HCT116 (cell line): ENCODE measurements at regions not wholly inside any gene's neighbourhood (a gene's known extent, or its start where the extent isn't known, plus 50 kb on each side); places are given as distances from the start of the nearest gene placed in this dataset.

Experiments used
- ATAC-seq: fragments of 200-7000 bp; cut with Tn5 transposase; 2 replicates; pipeline ENCODE4 v1.9.1; 2020; ENCODE audit warnings: mild to moderate bottlenecking, moderate library complexity
- BruUV-seq: library from RNA; stranded (reverse); fragments of 400-500 nt; replicated peaks from 2 replicates; lab custom pipeline; 2021; lab: Mats Ljungman, UMichigan
- CTCF ChIA-PET: fragments of 300-600 bp; sonication (Branson Sonifier 250); formaldehyde crosslinking; loops from one replicate; lab custom pipeline; 2021; ENCODE audit warnings: antibody characterized with exemption; lab: Charles Lee
- POLR2A ChIA-PET: fragments of 300-600, 350-600 bp; sonication (Branson Sonifier 250); formaldehyde crosslinking; loops from one replicate; lab custom pipeline; 2021; ENCODE audit warnings: antibody characterized with exemption; lab: Charles Lee
- RAD21 ChIA-PET, 2 experiments: fragments of 300-600 bp; sonication (Branson Sonifier 250); formaldehyde crosslinking; loops; one replicate each; lab custom pipeline; 2023; ENCODE audit warnings: low total read pairs in 2 of 2; ENCODE audit not compliant: uncharacterized antibody in 2 of 2, unreplicated experiment in 2 of 2, low non-redundant PET in 1 of 2; lab: Charles Lee
- DNase-seq: peaks from one replicate; pipeline ENCODE4 v3.0.0-alpha.2; 2010; ENCODE audit warnings: low read depth, low spot score
- H2AFZ ChIP-seq: fragments of 200-600 bp; shearing (Covaris generic), sonication (generic); 2 replicates; pipeline ENCODE4 v1.6.1; 2017; ENCODE audit warnings: low read depth, mixed run types, mixed read lengths, antibody characterized with exemption, low read length; ENCODE audit not compliant: poor library complexity, severe bottlenecking
- H3K27ac ChIP-seq: 2 replicates; pipeline ENCODE4 v1.5.1; 2012; ENCODE audit warnings: low read depth, low read length
- H3K27me3 ChIP-seq: fragments of 200-600 bp; sonication (generic); 2 replicates; pipeline ENCODE4 v1.6.1; 2016; ENCODE audit warnings: mixed run types, low read length, mixed read lengths; ENCODE audit not compliant: insufficient read depth
- H3K36me3 ChIP-seq, 2 experiments: fragments of 200-500 bp in 1 of 2; fragments of 200-600 bp in 1 of 2; sonication (Bioruptor generic) in 1 of 2; sonication (generic) in 1 of 2; 2 replicates each; pipeline versions ENCODE4 v1.5.1 to v1.6.1; 2014 to 2016; ENCODE audit warnings: low read length in 2 of 2, inconsistent platforms in 1 of 2, mixed read lengths in 1 of 2, mixed run types in 1 of 2; ENCODE audit not compliant: insufficient read depth in 2 of 2, control insufficient read depth in 1 of 2
- H3K4me1 ChIP-seq, 2 experiments: fragments of 200-600 bp in 1 of 2; sonication (generic) in 1 of 2; 2 replicates each; pipeline versions ENCODE4 v1.5.1 to v1.6.1; 2012 to 2017; ENCODE audit warnings: low read length in 2 of 2, inconsistent platforms in 1 of 2, mild to moderate bottlenecking in 1 of 2, mixed read lengths in 1 of 2, mixed run types in 1 of 2, moderate library complexity in 1 of 2; ENCODE audit not compliant: insufficient read depth in 2 of 2, control insufficient read depth in 1 of 2
- H3K4me2 ChIP-seq: fragments of 200-600 bp; sonication (generic); 2 replicates; pipeline ENCODE4 v1.6.1; 2017; ENCODE audit warnings: mixed run types, low read length, mixed read lengths
- H3K4me3 ChIP-seq, 2 experiments: fragments of 200-600 bp in 1 of 2; sonication (generic) in 1 of 2; replicated peaks in 1 of 2; 2 replicates each; pipeline ENCODE4 v1.5.1; 2011 to 2016; ENCODE audit warnings: low read length in 2 of 2, control low read depth in 1 of 2, low read depth in 1 of 2, mild to moderate bottlenecking in 1 of 2, mixed read lengths in 1 of 2, mixed run types in 1 of 2
- H3K79me2 ChIP-seq: fragments of 200-600 bp; sonication (generic); 2 replicates; pipeline ENCODE4 v1.6.1; 2017; ENCODE audit warnings: mild to moderate bottlenecking, mixed run types, low read length, moderate library complexity, mixed read lengths; ENCODE audit not compliant: insufficient read depth
- H3K9ac ChIP-seq: fragments of 200-600 bp; sonication (generic); 2 replicates; pipeline ENCODE4 v1.6.1; 2016; ENCODE audit warnings: low read length, mixed read lengths
- H3K9me2 ChIP-seq: fragments of 200-600 bp; sonication (generic), shearing (Covaris generic); 2 replicates; pipeline ENCODE4 v1.6.1; 2017; ENCODE audit warnings: mixed run types, mild to moderate bottlenecking, moderate library complexity; ENCODE audit not compliant: insufficient read depth
- H3K9me3 ChIP-seq, 2 experiments: fragments of 200-500 bp in 1 of 2; fragments of 200-600 bp in 1 of 2; sonication (Bioruptor generic) in 1 of 2; sonication (generic) in 1 of 2; 2 replicates each; pipeline ENCODE4 v1.6.1; 2014 to 2017; ENCODE audit warnings: low read length in 2 of 2, mixed read lengths in 2 of 2, inconsistent platforms in 1 of 2, low read depth in 1 of 2, mild to moderate bottlenecking in 1 of 2, mixed run types in 1 of 2, moderate library complexity in 1 of 2; ENCODE audit not compliant: control insufficient read depth in 1 of 2, insufficient read depth in 1 of 2
- H4K20me1 ChIP-seq: fragments of 200-600 bp; sonication (generic), shearing (Covaris generic); 2 replicates; pipeline ENCODE4 v1.6.1; 2017; ENCODE audit warnings: mixed run types, mild to moderate bottlenecking, moderate library complexity; ENCODE audit not compliant: insufficient read depth
- ATF3 ChIP-seq: IDR thresholded peaks from 2 replicates; pipeline ENCODE4 v1.6.1; 2012
- CBX3 ChIP-seq: IDR thresholded peaks from 2 replicates; pipeline ENCODE4 v1.6.1; 2012; ENCODE audit warnings: low read depth
- CEBPB ChIP-seq: IDR thresholded peaks from 2 replicates; pipeline ENCODE4 v1.6.1; 2012; ENCODE audit warnings: low read depth
- EGR1 ChIP-seq: IDR thresholded peaks from 2 replicates; pipeline ENCODE4 v1.6.1; 2012; ENCODE audit warnings: low read depth
- EZH2 ChIP-seq: fragments of 200-600 bp; sonication (generic); IDR thresholded peaks from 2 replicates; pipeline ENCODE4 v1.6.1; 2017; ENCODE audit warnings: antibody characterized with exemption, mixed run types
- EZH2phosphoT487 ChIP-seq: fragments of 200-600 bp; IDR thresholded peaks from 2 replicates; pipeline ENCODE4 v1.6.1; 2018; ENCODE audit warnings: antibody characterized with exemption, borderline replicate concordance
- FOSL1 ChIP-seq: IDR thresholded peaks from 2 replicates; pipeline ENCODE4 v1.6.1; 2012; ENCODE audit warnings: low read depth
- JUND ChIP-seq: IDR thresholded peaks from 2 replicates; pipeline ENCODE4 v1.6.1; 2012
- POLR2A ChIP-seq: IDR thresholded peaks from 2 replicates; pipeline ENCODE4 v1.7.0; 2011; ENCODE audit warnings: borderline replicate concordance; ENCODE audit not compliant: insufficient read depth, insufficient read length; ENCODE audit errors: extremely low read depth
- POLR2AphosphoS5 ChIP-seq: IDR thresholded peaks from 2 replicates; pipeline ENCODE4 v1.6.1; 2011; ENCODE audit warnings: mild to moderate bottlenecking, low read depth, low read length, moderate library complexity
- RAD21 ChIP-seq: IDR thresholded peaks from 2 replicates; pipeline ENCODE4 v1.6.1; 2012; ENCODE audit warnings: low read depth, mild to moderate bottlenecking
- REST ChIP-seq: IDR thresholded peaks from 2 replicates; pipeline ENCODE4 v1.6.1; 2012; ENCODE audit warnings: low read depth
- SP1 ChIP-seq: IDR thresholded peaks from 2 replicates; pipeline ENCODE4 v1.6.1; 2012; ENCODE audit warnings: low read depth
- SRF ChIP-seq: IDR thresholded peaks from 2 replicates; pipeline ENCODE4 v1.6.1; 2012; ENCODE audit warnings: low read depth
- TCF7L2 ChIP-seq: IDR thresholded peaks from 2 replicates; pipeline ENCODE4 v1.7.0; 2011; ENCODE audit warnings: borderline replicate concordance, inconsistent platforms; ENCODE audit not compliant: insufficient read depth, insufficient read length; ENCODE audit errors: extremely low read depth
- YY1 ChIP-seq: IDR thresholded peaks from 2 replicates; pipeline ENCODE4 v1.6.1; 2011; ENCODE audit warnings: low read length, low read depth, moderate library complexity, mild to moderate bottlenecking; ENCODE audit not compliant: insufficient replicate concordance; ENCODE audit errors: extremely low read depth
- ZBTB33 ChIP-seq: IDR thresholded peaks from 2 replicates; pipeline ENCODE4 v1.6.1; 2011; ENCODE audit warnings: mild to moderate bottlenecking, low read length, moderate library complexity; ENCODE audit not compliant: insufficient replicate concordance; ENCODE audit errors: extremely low read depth
- ZFX ChIP-seq: fragments of 450-650 bp; IDR thresholded peaks from 2 replicates; pipeline ENCODE4 v1.6.1; 2017
- intact Hi-C: fragments of 100-400 bp; cut with micrococcal nuclease; formaldehyde crosslinking; loops from 2 replicates; pipeline ENCODE4 v1.10.0; 2022
- TF ChIP-seq, protein P1 (sequence below): IDR thresholded peaks from 2 replicates; pipeline ENCODE4 v1.6.1; 2012

DNA sequence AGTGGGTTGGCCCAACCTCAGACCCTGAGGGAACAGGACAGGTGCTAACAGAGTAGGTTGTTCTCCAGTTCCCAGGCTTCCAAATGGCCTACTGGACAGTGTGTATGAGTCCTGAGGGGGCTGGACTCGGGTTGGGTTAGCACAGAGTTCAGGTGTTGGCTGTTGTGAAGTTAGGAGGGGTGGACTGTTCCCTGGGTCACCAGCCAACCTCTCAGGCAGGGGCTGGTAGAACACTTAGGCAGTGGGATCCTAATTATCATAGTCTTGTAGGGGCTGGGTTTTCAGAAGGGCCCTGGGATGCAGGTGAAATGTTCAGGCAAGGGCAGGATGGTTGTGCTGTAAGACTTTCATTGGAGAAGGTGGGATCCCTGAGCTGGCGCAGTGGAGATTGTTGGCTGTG, 293.0 kb downstream of the ZWINT start:
- H3K9me3 ChIP-seq = peaks cover 0 to 33% of the 10 kb centered on the region in 2 experiments; a peak in 3 of 4 replicates
- no peaks in the 10 kb centered on the region for H3K79me2 ChIP-seq
- no peak overlapping the region for H3K4me3 ChIP-seq
- no peak overlapping the region for H3K4me2 ChIP-seq
- no peaks in the 10 kb centered on the region for H3K27me3 ChIP-seq
- H3K9ac ChIP-seq = no peak overlapping the region
- RAD21 ChIA-PET = no interaction called here
- H3K27ac ChIP-seq = no peak overlapping the region
- no peak for TF ChIP-seq FOSL1
- no peak for TF ChIP-seq ZFX
- no peak for TF ChIP-seq SP1
- TF ChIP-seq ZBTB33 = no peak
- TF ChIP-seq, protein P1, sequence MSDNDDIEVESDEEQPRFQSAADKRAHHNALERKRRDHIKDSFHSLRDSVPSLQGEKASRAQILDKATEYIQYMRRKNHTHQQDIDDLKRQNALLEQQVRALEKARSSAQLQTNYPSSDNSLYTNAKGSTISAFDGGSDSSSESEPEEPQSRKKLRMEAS = no peak
- no peak for TF ChIP-seq YY1
- TF ChIP-seq ATF3 = no peak
- no peak for TF ChIP-seq RAD21
- TF ChIP-seq POLR2AphosphoS5 = no peak
- TF ChIP-seq EZH2 = no peak
- TF ChIP-seq TCF7L2 = no peak
- TF ChIP-seq JUND = no peak
- TF ChIP-seq EGR1 = no peak
- TF ChIP-seq SRF = no peak
- no peak for TF ChIP-seq REST
- TF ChIP-seq CEBPB = no peak
- no peak for TF ChIP-seq CBX3
- no peak for TF ChIP-seq EZH2phosphoT487
- no peak for TF ChIP-seq POLR2A
- TF ChIP-seq, all 23 proteins: peak for 0
- POLR2A ChIA-PET = no interaction called here
- no TSS peak for BruUV-seq
- intact Hi-C loops = no loop called here
- H3K4me1 ChIP-seq = no peaks in the 10 kb centered on the region
- no peaks in the 10 kb centered on the region for H3K36me3 ChIP-seq
- DNase-seq (no peak), ATAC-seq (no peak)
- CTCF ChIA-PET = no interaction called here
- no peaks in the 10 kb centered on the region for H4K20me1 ChIP-seq
- H3K9me2 ChIP-seq = no peaks in the 10 kb centered on the region
- H2AFZ ChIP-seq = no peak overlapping the region
